MM.1S (cell line): ENCODE measurements at regions not wholly inside any gene's neighbourhood (a gene's known extent, or its start where the extent isn't known, plus 50 kb on each side); places are given as distances from the start of the nearest gene placed in this dataset.
A peak's percentile ranks its signal among the peaks of the same experiment; 100 is the strongest.

Source experiments
- DNase-seq: peaks from one replicate; pipeline ENCODE4 v3.0.0-alpha.2; 2015
- H2AFZ ChIP-seq: fragments of 300-600 bp; sonication (generic); 2 replicates; pipeline ENCODE4 v1.6.0; 2016; ENCODE audit warnings: antibody characterized with exemption, low read length
- H3F3A ChIP-seq: fragments of 300-600 bp; sonication (generic); 2 replicates; pipeline ENCODE4 v1.6.1; 2016; ENCODE audit warnings: mild to moderate bottlenecking, antibody characterized with exemption, low read length, moderate library complexity, mixed read lengths; ENCODE audit not compliant: insufficient read depth
- H3K27ac ChIP-seq: fragments of 300-600 bp; sonication (generic); 2 replicates; pipeline ENCODE4 v1.5.1; 2016; ENCODE audit warnings: mild to moderate bottlenecking, low read length
- H3K27me3 ChIP-seq: fragments of 300-600 bp; sonication (generic); replicated peaks from 2 replicates; pipeline ENCODE4 v1.6.0; 2016; ENCODE audit warnings: low read length; ENCODE audit not compliant: insufficient read depth
- H3K36me3 ChIP-seq: fragments of 300-600 bp; sonication (generic); replicated peaks from 2 replicates; pipeline ENCODE4 v1.6.1; 2016; ENCODE audit warnings: mild to moderate bottlenecking, low read length, mixed read lengths; ENCODE audit not compliant: insufficient read depth
- H3K4me1 ChIP-seq: fragments of 300-600 bp; sonication (generic); 2 replicates; pipeline ENCODE4 v1.6.1; 2016; ENCODE audit warnings: low read length, mixed read lengths
- H3K4me2 ChIP-seq: fragments of 300-600 bp; sonication (generic); 2 replicates; pipeline ENCODE4 v1.6.0; 2016; ENCODE audit warnings: low read depth, low read length
- H3K4me3 ChIP-seq: fragments of 300-600 bp; sonication (generic); 2 replicates; pipeline ENCODE4 v1.5.1; 2016; ENCODE audit warnings: low read length, mixed read lengths
- H3K79me2 ChIP-seq: fragments of 300-600 bp; sonication (generic); 2 replicates; pipeline ENCODE4 v1.6.1; 2016; ENCODE audit warnings: mixed run types, low read length, mixed read lengths
- H3K9ac ChIP-seq: fragments of 300-600 bp; sonication (generic); 2 replicates; pipeline ENCODE4 v1.6.1; 2016; ENCODE audit warnings: low read length, mixed read lengths
- H3K9me2 ChIP-seq: fragments of 300-600 bp; sonication (generic); replicated peaks from 2 replicates; pipeline ENCODE4 v1.6.1; 2016; ENCODE audit warnings: mild to moderate bottlenecking, low read length, mixed read lengths; ENCODE audit not compliant: insufficient read depth
- H3K9me3 ChIP-seq: fragments of 300-600 bp; sonication (generic); replicated peaks from 2 replicates; pipeline ENCODE4 v1.6.1; 2016; ENCODE audit warnings: mild to moderate bottlenecking, low read length, mixed read lengths; ENCODE audit not compliant: insufficient read depth
- H4K20me1 ChIP-seq: fragments of 300-600 bp; sonication (generic); 2 replicates; pipeline ENCODE4 v1.6.1; 2016; ENCODE audit warnings: mild to moderate bottlenecking, low read length, moderate library complexity, mixed read lengths; ENCODE audit not compliant: insufficient read depth
- CTCF ChIP-seq: fragments of 300-600 bp; sonication (generic); IDR thresholded peaks from 2 replicates; pipeline ENCODE4 v1.5.1; 2016; ENCODE audit warnings: antibody characterized with exemption, low read length, mixed read lengths
- EZH2 ChIP-seq: fragments of 300-600 bp; sonication (generic); optimal IDR thresholded peaks from 2 replicates; pipeline ENCODE3; 2017; ENCODE audit warnings: low read depth, mild to moderate bottlenecking, antibody characterized with exemption, low read length, mixed read lengths
- EZH2phosphoT487 ChIP-seq: fragments of 300-600 bp; sonication (generic); IDR thresholded peaks from 2 replicates; pipeline ENCODE4 v1.6.1; 2018; ENCODE audit warnings: antibody characterized with exemption, low read length

GRCh38 chr6:143619824-143620401, 57.9 kb upstream of the PHACTR2 start:
- H3K27ac ChIP-seq: no peak overlapping the region
- no peaks in the 10 kb centered on the region for H3K9me3 ChIP-seq

GRCh38 chr6:143616741-143617140, 61.0 kb upstream of the PHACTR2 start:
- Histone ChIP-seq H2AFZ (no peak overlapping the region), H3K36me3 (no peaks in the 10 kb centered on the region), H3K27me3 (no peaks in the 10 kb centered on the region), H3K9me2 (no peaks in the 10 kb centered on the region), H3K27ac (no peak overlapping the region), H3K4me2 (no peak overlapping the region), H4K20me1 (no peaks in the 10 kb centered on the region), H3K9ac (no peak overlapping the region), H3K9me3 (no peaks in the 10 kb centered on the region), H3K4me3 (no peak overlapping the region), H3K4me1 (peaks cover 21% of the 10 kb centered on the region), H3K79me2 (no peaks in the 10 kb centered on the region), H3F3A (peaks cover 9% of the 10 kb centered on the region; the same call in 1 of the 2 replicates)
- no peak for DNase-seq
- no peak for TF ChIP-seq EZH2phosphoT487
- no peak for TF ChIP-seq CTCF
- TF ChIP-seq EZH2: no peak

More at GRCh38 chr6:143619824-143620401, 57.9 kb upstream of the PHACTR2 start:
- Histone ChIP-seq H2AFZ (no peak overlapping the region), H3K4me3 (no peak overlapping the region), H3K4me1 (peaks cover 14% of the 10 kb centered on the region), H3K79me2 (no peaks in the 10 kb centered on the region), H3K27me3 (no peaks in the 10 kb centered on the region), H3K9ac (no peak overlapping the region), H3F3A (peaks cover 9% of the 10 kb centered on the region; the same call in 1 of the 2 replicates), H4K20me1 (no peaks in the 10 kb centered on the region), H3K36me3 (no peaks in the 10 kb centered on the region), H3K4me2 (no peak overlapping the region), H3K9me2 (no peaks in the 10 kb centered on the region)
- no peak for DNase-seq
- TF ChIP-seq EZH2 (no peak), CTCF (no peak), EZH2phosphoT487 (no peak)

GRCh38 chr6:143615785-143616184, 62.0 kb upstream of the PHACTR2 start:
- Histone ChIP-seq H3K4me1 (peaks cover 21% of the 10 kb centered on the region), H3K9me3 (no peaks in the 10 kb centered on the region), H3K9me2 (no peaks in the 10 kb centered on the region), H3K4me2 (no peak overlapping the region), H4K20me1 (no peaks in the 10 kb centered on the region), H3K27me3 (no peaks in the 10 kb centered on the region), H3K79me2 (no peaks in the 10 kb centered on the region), H3F3A (peaks cover 9% of the 10 kb centered on the region; the same call in 1 of the 2 replicates), H2AFZ (no peak overlapping the region), H3K9ac (no peak overlapping the region), H3K36me3 (no peaks in the 10 kb centered on the region), H3K27ac (no peak overlapping the region), H3K4me3 (no peak overlapping the region)
- peak; percentile 66 for DNase-seq
- TF ChIP-seq EZH2phosphoT487 (no peak), CTCF (no peak), EZH2 (no peak)
